ENCODE measurements at regions not wholly inside any gene's neighbourhood (a gene's known extent, or its start where the extent isn't known, plus 50 kb on each side); places are given as distances from the start of the nearest gene placed in this dataset.

DNA sequence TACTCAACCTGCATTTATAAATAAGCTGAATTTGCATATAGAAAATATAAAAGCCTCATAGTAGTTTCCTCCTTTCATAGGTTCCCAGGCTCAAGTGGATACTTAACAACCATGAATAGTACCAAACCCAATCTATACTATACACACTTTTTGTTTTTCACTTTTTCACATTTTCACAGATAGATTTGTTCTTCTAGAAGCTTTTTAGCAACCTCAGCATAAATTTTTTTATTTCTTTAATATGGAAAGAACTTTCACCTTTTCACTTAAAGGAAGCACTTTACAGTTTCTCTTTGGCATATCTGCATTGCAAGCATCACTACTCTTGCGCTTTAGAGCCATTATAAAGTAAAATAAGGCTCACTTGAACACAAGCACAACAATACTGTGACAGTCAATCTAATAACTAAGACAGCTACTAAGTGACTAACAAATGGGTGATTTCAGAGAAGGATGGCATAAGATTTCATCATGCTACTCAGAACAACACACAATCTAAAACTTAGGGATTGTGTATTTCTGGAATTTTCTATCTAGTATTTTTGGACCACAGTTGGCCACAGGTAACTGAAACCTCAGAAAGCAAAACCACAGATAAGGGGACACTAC, 1063.6 kb downstream of the FAM181B start:
- no peaks in the 10 kb centered on the region for H3K27me3 ChIP-seq (ENCODE audit: insufficient read depth, low read length)
- WGBS (ENCODE audit: extremely low coverage, insufficient coverage, insufficient read length) = no CpG with 5 or more reads among the region's 1 CpG

DNA sequence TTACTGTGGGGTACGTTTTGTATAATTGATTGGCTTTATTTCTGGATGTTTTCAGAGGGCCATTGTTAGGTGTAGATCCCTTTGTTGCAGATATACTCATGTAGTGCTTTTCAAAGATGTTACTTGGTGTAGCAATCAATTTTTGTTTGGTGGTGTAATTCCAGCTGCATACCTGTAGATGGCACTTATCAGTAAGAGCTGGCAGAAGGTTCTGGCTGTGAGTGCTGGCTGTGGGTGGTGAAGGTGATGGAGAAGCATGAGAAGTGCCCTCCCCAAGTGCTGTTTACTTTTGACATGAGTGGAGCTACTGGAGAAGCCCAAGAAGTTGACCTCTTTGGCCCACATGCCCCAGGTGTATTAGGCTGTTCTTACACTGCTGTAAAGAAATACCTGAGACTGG, 1074.9 kb downstream of the FAM181B start:
- Histone ChIP-seq H3K9ac (ENCODE audit: low read length) (no peak overlapping the region), H4K91ac (ENCODE audit: low read depth, low read length) (no peak overlapping the region), H2BK5ac (ENCODE audit: low read depth, low read length, poor library complexity) (no peak overlapping the region), H3K27ac (ENCODE audit: low read depth, low read length) (no peak overlapping the region), H3K79me1 (ENCODE audit: low read length) (no peaks in the 10 kb centered on the region), H2BK120ac (ENCODE audit: insufficient read depth, low read length, poor library complexity) (no peak overlapping the region), H3K4me2 (ENCODE audit: low read length) (no peak overlapping the region), H4K8ac (ENCODE audit: low read depth, low read length) (no peak overlapping the region), H3K4me1 (ENCODE audit: control insufficient read depth in 1 of 2, insufficient read depth in 2 of 2, low read length in 2 of 2) (no peaks in the 10 kb centered on the region), H3K79me2 (ENCODE audit: control insufficient read depth, insufficient read depth, low read length, poor library complexity) (no peaks in the 10 kb centered on the region), H3K4ac (ENCODE audit: low read depth, low read length) (no peak overlapping the region), H2BK12ac (ENCODE audit: low read length) (no peak overlapping the region), H3K27me3 (ENCODE audit: insufficient read depth, low read length) (no peaks in the 10 kb centered on the region), H3K36me3 (ENCODE audit: control insufficient read depth in 1 of 2, insufficient read depth in 2 of 2, low read length in 2 of 2) (no peaks in the 10 kb centered on the region), H3K4me3 (ENCODE audit: low read depth, low read length) (no peak overlapping the region), H2AFZ (ENCODE audit: insufficient read depth, low read length, poor library complexity) (no peak overlapping the region), H4K12ac (ENCODE audit: low read depth, low read length) (no peak overlapping the region), H3K23ac (ENCODE audit: low read length) (no peak overlapping the region), H3K9me3 (ENCODE audit: insufficient read depth, low read depth, low read length) (no peaks in the 10 kb centered on the region), H3K18ac (ENCODE audit: low read length) (no peak overlapping the region), H2AK5ac (ENCODE audit: low read length) (no peak overlapping the region), H3K14ac (ENCODE audit: low read length) (no peak overlapping the region)
- no CpG with 5 or more reads among the region's 1 CpG for WGBS (ENCODE audit: extremely low coverage, insufficient coverage, insufficient read length)
- peak in 1 of 2 donors; percentile 34 for DNase-seq

More for the DNA sequence above, 1063.6 kb downstream of the FAM181B start:
- Histone ChIP-seq H3K14ac (ENCODE audit: low read length) (no peak overlapping the region), H2AK5ac (ENCODE audit: low read length) (no peak overlapping the region), H3K79me2 (ENCODE audit: control insufficient read depth, insufficient read depth, low read length, poor library complexity) (no peaks in the 10 kb centered on the region), H3K23ac (ENCODE audit: low read length) (no peak overlapping the region), H4K12ac (ENCODE audit: low read depth, low read length) (no peak overlapping the region), H3K36me3 (ENCODE audit: control insufficient read depth in 1 of 2, insufficient read depth in 2 of 2, low read length in 2 of 2) (no peaks in the 10 kb centered on the region), H2BK12ac (ENCODE audit: low read length) (no peak overlapping the region), H3K4me1 (ENCODE audit: control insufficient read depth in 1 of 2, insufficient read depth in 2 of 2, low read length in 2 of 2) (no peaks in the 10 kb centered on the region), H3K79me1 (ENCODE audit: low read length) (no peaks in the 10 kb centered on the region), H4K8ac (ENCODE audit: low read depth, low read length) (no peak overlapping the region), H3K4me2 (ENCODE audit: low read length) (no peak overlapping the region), H3K4me3 (ENCODE audit: low read depth, low read length) (no peak overlapping the region), H3K27ac (ENCODE audit: low read depth, low read length) (no peak overlapping the region), H3K18ac (ENCODE audit: low read length) (no peak overlapping the region), H2AFZ (ENCODE audit: insufficient read depth, low read length, poor library complexity) (no peak overlapping the region), H3K9me3 (ENCODE audit: insufficient read depth, low read depth, low read length) (no peaks in the 10 kb centered on the region), H2BK120ac (ENCODE audit: insufficient read depth, low read length, poor library complexity) (no peak overlapping the region), H3K4ac (ENCODE audit: low read depth, low read length) (no peak overlapping the region), H3K9ac (ENCODE audit: low read length) (no peak overlapping the region), H2BK5ac (ENCODE audit: low read depth, low read length, poor library complexity) (no peak overlapping the region), H4K91ac (ENCODE audit: low read depth, low read length) (no peak overlapping the region)
- no peak for DNase-seq

DNA sequence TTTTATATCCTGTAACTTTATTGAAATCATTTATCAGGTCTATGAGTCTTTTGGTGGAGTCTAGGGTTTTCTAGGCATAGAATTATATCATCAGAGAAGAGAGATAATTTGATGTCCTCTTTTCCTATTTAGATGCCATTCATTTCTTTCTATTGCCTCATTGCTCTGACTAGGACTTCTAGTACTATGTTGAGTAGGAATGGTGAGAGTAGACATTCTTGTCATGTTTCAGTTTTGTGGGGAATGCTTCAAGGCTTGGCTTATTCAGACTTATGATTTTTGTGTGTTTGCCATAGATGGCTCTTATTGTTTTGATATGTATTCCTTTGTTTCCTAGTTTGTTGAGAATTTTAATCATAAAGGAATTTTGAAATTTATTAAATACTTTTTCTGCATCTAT, 1078.3 kb downstream of the FAM181B start:
- H4K12ac ChIP-seq (ENCODE audit: low read depth, low read length) = no peak overlapping the region
- no peak overlapping the region for H3K18ac ChIP-seq (ENCODE audit: low read length)
- H2BK5ac ChIP-seq (ENCODE audit: low read depth, low read length, poor library complexity) = no peak overlapping the region
- no peaks in the 10 kb centered on the region for H3K4me1 ChIP-seq (ENCODE audit: control insufficient read depth in 1 of 2, insufficient read depth in 2 of 2, low read length in 2 of 2)
- H4K8ac ChIP-seq (ENCODE audit: low read depth, low read length) = no peak overlapping the region
- H3K79me1 ChIP-seq (ENCODE audit: low read length) = no peaks in the 10 kb centered on the region
- no peak overlapping the region for H4K91ac ChIP-seq (ENCODE audit: low read depth, low read length)
- H3K27me3 ChIP-seq (ENCODE audit: insufficient read depth, low read length) = no peaks in the 10 kb centered on the region
- no peak overlapping the region for H3K4me2 ChIP-seq (ENCODE audit: low read length)
- no peak overlapping the region for H2AFZ ChIP-seq (ENCODE audit: insufficient read depth, low read length, poor library complexity)
- H2BK12ac ChIP-seq (ENCODE audit: low read length) = no peak overlapping the region
- DNase-seq = peak in 1 of 2 donors; percentile 52
- H3K79me2 ChIP-seq (ENCODE audit: control insufficient read depth, insufficient read depth, low read length, poor library complexity) = no peaks in the 10 kb centered on the region
- H2BK120ac ChIP-seq (ENCODE audit: insufficient read depth, low read length, poor library complexity) = no peak overlapping the region
- H3K9me3 ChIP-seq (ENCODE audit: insufficient read depth, low read depth, low read length) = no peaks in the 10 kb centered on the region
- H3K14ac ChIP-seq (ENCODE audit: low read length) = no peak overlapping the region
- no peak overlapping the region for H2AK5ac ChIP-seq (ENCODE audit: low read length)
- no peak overlapping the region for H3K9ac ChIP-seq (ENCODE audit: low read length)
- no peak overlapping the region for H3K23ac ChIP-seq (ENCODE audit: low read length)
- H3K4ac ChIP-seq (ENCODE audit: low read depth, low read length) = no peak overlapping the region
- no peaks in the 10 kb centered on the region for H3K36me3 ChIP-seq (ENCODE audit: control insufficient read depth in 1 of 2, insufficient read depth in 2 of 2, low read length in 2 of 2)
- H3K27ac ChIP-seq (ENCODE audit: low read depth, low read length) = no peak overlapping the region
- H3K4me3 ChIP-seq (ENCODE audit: low read depth, low read length) = no peak overlapping the region

DNA sequence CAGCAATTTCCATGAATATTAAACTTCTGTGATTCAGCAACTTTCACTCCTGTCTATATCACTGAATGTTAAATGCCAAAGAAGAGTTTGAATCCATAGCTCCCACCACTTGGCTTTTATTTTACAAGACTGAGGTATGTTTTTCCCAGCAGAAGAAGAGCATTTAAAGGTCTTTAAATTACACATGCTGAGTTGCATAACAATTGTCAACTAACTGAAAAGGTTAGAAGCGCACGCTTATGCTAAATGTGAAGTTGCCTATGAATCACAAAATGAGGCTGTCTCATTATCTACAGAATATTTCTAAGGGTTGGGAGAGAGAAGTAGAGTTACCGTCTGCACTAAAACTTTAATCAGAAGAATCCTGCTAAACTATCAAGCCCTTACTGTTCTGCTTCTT, 1086.3 kb downstream of the FAM181B start:
- Histone ChIP-seq H2BK120ac (ENCODE audit: insufficient read depth, low read length, poor library complexity) (no peak overlapping the region), H3K23ac (ENCODE audit: low read length) (no peak overlapping the region), H3K9ac (ENCODE audit: low read length) (no peak overlapping the region), H3K4me3 (ENCODE audit: low read depth, low read length) (no peak overlapping the region), H2AK5ac (ENCODE audit: low read length) (no peak overlapping the region), H3K79me1 (ENCODE audit: low read length) (no peaks in the 10 kb centered on the region), H3K79me2 (ENCODE audit: control insufficient read depth, insufficient read depth, low read length, poor library complexity) (no peaks in the 10 kb centered on the region), H2BK5ac (ENCODE audit: low read depth, low read length, poor library complexity) (no peak overlapping the region), H3K14ac (ENCODE audit: low read length) (no peak overlapping the region), H2BK12ac (ENCODE audit: low read length) (no peak overlapping the region), H2AFZ (ENCODE audit: insufficient read depth, low read length, poor library complexity) (no peak overlapping the region), H4K8ac (ENCODE audit: low read depth, low read length) (no peak overlapping the region), H3K4me2 (ENCODE audit: low read length) (no peak overlapping the region), H4K91ac (ENCODE audit: low read depth, low read length) (no peak overlapping the region), H3K27me3 (ENCODE audit: insufficient read depth, low read length) (no peaks in the 10 kb centered on the region), H3K36me3 (ENCODE audit: control insufficient read depth in 1 of 2, insufficient read depth in 2 of 2, low read length in 2 of 2) (no peaks in the 10 kb centered on the region), H3K4ac (ENCODE audit: low read depth, low read length) (no peak overlapping the region), H3K18ac (ENCODE audit: low read length) (no peak overlapping the region), H3K9me3 (ENCODE audit: insufficient read depth, low read depth, low read length) (no peaks in the 10 kb centered on the region), H4K12ac (ENCODE audit: low read depth, low read length) (no peak overlapping the region), H3K27ac (ENCODE audit: low read depth, low read length) (no peak overlapping the region), H3K4me1 (ENCODE audit: control insufficient read depth in 1 of 2, insufficient read depth in 2 of 2, low read length in 2 of 2) (peaks cover 0 to 2% of the 10 kb centered on the region in 2 experiments)
- DNase-seq = no peak
- WGBS (ENCODE audit: extremely low coverage, insufficient coverage, insufficient read length) = no CpG with 5 or more reads among the region's 3 CpGs

Measured in trophoblast cell (in vitro differentiated cells and primary cell).